OCI-LY3 (cell line): ENCODE measurements at regions not wholly inside any gene's neighbourhood (a gene's known extent, or its start where the extent isn't known, plus 50 kb on each side); places are given as distances from the start of the nearest gene placed in this dataset.

ENCODE experiments used
- H2AFZ ChIP-seq: fragments of 200-600, 300-600 bp; shearing (Covaris generic); 2 replicates; pipeline ENCODE4 v1.6.0; 2014; ENCODE audit warnings: antibody characterized with exemption, low read depth, low read length
- H3K27ac ChIP-seq: fragments of 200-600, 300-600 bp; sonication (generic); 2 replicates; pipeline ENCODE4 v1.5.1; 2014; ENCODE audit warnings: mild to moderate bottlenecking, low read length, moderate library complexity, mixed read lengths
- H3K27me3 ChIP-seq: fragments of 200-600, 300-600 bp; sonication (generic); 2 replicates; pipeline ENCODE4 v1.6.1; 2014; ENCODE audit warnings: low read depth, low read length, mixed read lengths
- H3K36me3 ChIP-seq: fragments of 200-600, 300-600 bp; sonication (generic); replicated peaks from 2 replicates; pipeline ENCODE3; 2014; ENCODE audit warnings: low read depth, low read length, mixed read lengths
- H3K4me1 ChIP-seq: fragments of 300-600, 200-600 bp; sonication (generic); 2 replicates; pipeline ENCODE4 v1.6.1; 2014; ENCODE audit warnings: low read length, mixed read lengths
- H3K4me2 ChIP-seq: fragments of 200-600, 300-600 bp; sonication (generic); 2 replicates; pipeline ENCODE4 v1.6.1; 2014; ENCODE audit warnings: low read length, mixed read lengths
- H3K4me3 ChIP-seq: fragments of 300-600, 200-600 bp; sonication (generic); 2 replicates; pipeline ENCODE4 v1.5.1; 2014; ENCODE audit warnings: antibody characterized with exemption, mild to moderate bottlenecking, low read length, moderate library complexity
- H3K79me2 ChIP-seq: fragments of 300-600, 200-600 bp; shearing (Covaris generic); 2 replicates; pipeline ENCODE4 v1.6.1; 2014; ENCODE audit warnings: mild to moderate bottlenecking, low read length, mixed read lengths
- H3K9ac ChIP-seq: fragments of 300-600, 200-600 bp; shearing (Covaris generic); 2 replicates; pipeline ENCODE4 v1.6.0; 2014; ENCODE audit warnings: mild to moderate bottlenecking, low read length, moderate library complexity
- H3K9me3 ChIP-seq: fragments of 200-600, 300-600 bp; shearing (Covaris generic); 2 replicates; pipeline ENCODE4 v1.6.1; 2014; ENCODE audit warnings: low read length, mixed read lengths; ENCODE audit not compliant: insufficient read depth
- H4K20me1 ChIP-seq: fragments of 200-600, 300-600 bp; sonication (generic); 2 replicates; pipeline ENCODE4 v1.6.1; 2016; ENCODE audit warnings: low read length, mixed read lengths; ENCODE audit not compliant: insufficient read depth
- EZH2phosphoT487 ChIP-seq: fragments of 200-600 bp; shearing (Covaris generic); IDR thresholded peaks from 2 replicates; pipeline ENCODE4 v1.6.1; 2018; ENCODE audit warnings: antibody characterized with exemption, mixed run types, low read depth
- TF ChIP-seq, protein P1 (sequence below): fragments of 200-600, 300-600 bp; sonication (generic); IDR thresholded peaks from 2 replicates; pipeline ENCODE4 v1.5.1; 2014; ENCODE audit warnings: antibody characterized with exemption, low read length, low read depth

DNA sequence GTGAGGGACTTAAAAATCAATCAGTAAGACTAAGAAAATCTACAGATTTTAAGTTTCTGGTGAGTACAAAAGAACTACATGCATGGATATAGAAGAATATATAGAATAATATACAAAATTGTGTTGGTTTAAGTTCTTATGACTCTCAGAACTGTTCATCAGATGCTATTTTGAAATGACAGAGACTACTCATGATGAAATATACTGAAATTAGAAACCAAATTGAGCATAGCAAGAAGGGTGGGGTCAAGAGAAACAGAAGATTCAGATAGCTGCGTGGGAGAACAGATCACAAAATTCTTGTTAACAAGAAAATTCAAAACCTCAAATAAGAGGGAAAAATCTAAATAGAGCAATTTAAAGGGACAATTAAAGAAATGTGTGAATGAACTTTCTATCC is 2125.3 kb upstream of the RAG2 start:
- Histone ChIP-seq H3K4me1 (no peaks in the 10 kb centered on the region), H3K9ac (no peak overlapping the region), H3K36me3 (no peaks in the 10 kb centered on the region), H3K79me2 (no peaks in the 10 kb centered on the region), H3K4me2 (no peak overlapping the region), H3K27ac (no peak overlapping the region), H3K9me3 (no peaks in the 10 kb centered on the region), H2AFZ (no peak overlapping the region), H4K20me1 (no peaks in the 10 kb centered on the region), H3K27me3 (no peaks in the 10 kb centered on the region), H3K4me3 (no peak overlapping the region)
- TF ChIP-seq EZH2phosphoT487, result no peak

DNA sequence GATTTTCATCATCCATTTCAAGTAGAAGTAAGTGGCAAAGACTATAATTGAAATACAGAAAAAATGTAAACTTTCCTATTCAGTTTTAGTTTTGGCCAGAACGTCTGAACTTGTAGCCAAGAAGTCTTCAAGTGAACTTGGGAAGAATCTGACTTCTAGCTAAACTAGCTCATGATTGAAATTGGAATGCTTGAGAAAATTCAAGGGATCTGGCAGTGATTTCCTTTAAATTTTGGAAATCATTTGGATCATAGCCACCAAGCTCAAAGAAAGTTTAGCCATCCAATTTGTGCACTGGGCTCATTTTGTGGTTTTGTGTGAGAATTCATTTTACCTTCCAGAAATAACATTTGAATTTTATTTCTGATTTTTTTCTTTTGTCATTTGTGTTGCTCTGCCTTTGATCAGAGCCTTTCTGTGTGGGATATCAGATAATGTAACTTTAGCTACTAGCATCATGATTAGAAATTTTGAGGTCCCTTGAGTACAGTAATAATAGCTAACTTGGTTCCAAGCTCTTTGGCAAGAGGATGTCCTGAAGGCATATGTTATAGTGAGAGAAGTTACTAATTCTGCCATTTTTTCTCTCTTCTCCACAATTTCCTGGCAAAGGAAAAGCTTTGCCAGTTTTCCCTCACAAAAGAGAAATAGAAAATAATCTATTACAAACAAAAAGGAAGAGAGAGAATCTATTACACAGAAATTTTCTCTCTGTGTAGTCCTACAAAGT is 2123.7 kb upstream of the RAG2 start:
- Histone ChIP-seq H2AFZ (no peak overlapping the region), H3K79me2 (no peaks in the 10 kb centered on the region), H3K4me2 (no peak overlapping the region), H3K9ac (no peak overlapping the region), H4K20me1 (no peaks in the 10 kb centered on the region), H3K27me3 (no peaks in the 10 kb centered on the region), H3K9me3 (no peaks in the 10 kb centered on the region), H3K27ac (no peak overlapping the region), H3K36me3 (no peaks in the 10 kb centered on the region), H3K4me3 (no peak overlapping the region), H3K4me1 (no peaks in the 10 kb centered on the region)
- no peak for TF ChIP-seq EZH2phosphoT487
- TF ChIP-seq, protein P1, sequence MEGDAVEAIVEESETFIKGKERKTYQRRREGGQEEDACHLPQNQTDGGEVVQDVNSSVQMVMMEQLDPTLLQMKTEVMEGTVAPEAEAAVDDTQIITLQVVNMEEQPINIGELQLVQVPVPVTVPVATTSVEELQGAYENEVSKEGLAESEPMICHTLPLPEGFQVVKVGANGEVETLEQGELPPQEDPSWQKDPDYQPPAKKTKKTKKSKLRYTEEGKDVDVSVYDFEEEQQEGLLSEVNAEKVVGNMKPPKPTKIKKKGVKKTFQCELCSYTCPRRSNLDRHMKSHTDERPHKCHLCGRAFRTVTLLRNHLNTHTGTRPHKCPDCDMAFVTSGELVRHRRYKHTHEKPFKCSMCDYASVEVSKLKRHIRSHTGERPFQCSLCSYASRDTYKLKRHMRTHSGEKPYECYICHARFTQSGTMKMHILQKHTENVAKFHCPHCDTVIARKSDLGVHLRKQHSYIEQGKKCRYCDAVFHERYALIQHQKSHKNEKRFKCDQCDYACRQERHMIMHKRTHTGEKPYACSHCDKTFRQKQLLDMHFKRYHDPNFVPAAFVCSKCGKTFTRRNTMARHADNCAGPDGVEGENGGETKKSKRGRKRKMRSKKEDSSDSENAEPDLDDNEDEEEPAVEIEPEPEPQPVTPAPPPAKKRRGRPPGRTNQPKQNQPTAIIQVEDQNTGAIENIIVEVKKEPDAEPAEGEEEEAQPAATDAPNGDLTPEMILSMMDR, result no peak

DNA sequence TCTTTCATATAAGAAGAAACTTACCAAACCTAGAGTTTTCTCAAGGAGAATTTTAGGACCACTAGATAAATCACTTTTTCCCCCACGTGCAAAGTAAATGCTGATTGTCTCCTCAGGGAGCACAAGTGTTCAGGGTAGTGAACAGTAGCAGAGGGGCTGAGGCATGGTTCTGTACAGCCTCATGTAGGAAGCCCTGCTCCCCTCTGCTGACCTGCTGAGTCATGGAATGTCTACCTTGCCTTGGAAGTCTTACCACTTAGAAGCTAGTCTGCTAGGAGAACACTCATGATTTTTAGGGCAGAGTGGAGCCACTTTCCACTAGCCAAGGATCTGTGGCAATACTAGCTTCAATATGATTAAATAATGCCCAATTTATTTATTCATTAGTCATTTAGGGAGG is 2120.6 kb upstream of the RAG2 start:
- no peaks in the 10 kb centered on the region for H3K27me3 ChIP-seq
- no peak for TF ChIP-seq EZH2phosphoT487
- TF ChIP-seq, protein P1, result no peak
- H3K4me3 ChIP-seq, result no peak overlapping the region
- H2AFZ ChIP-seq, result peak overlapping the region; percentile 43
- H3K4me2 ChIP-seq, result no peak overlapping the region
- no peaks in the 10 kb centered on the region for H3K9me3 ChIP-seq
- no peaks in the 10 kb centered on the region for H4K20me1 ChIP-seq
- no peaks in the 10 kb centered on the region for H3K36me3 ChIP-seq
- no peaks in the 10 kb centered on the region for H3K4me1 ChIP-seq
- H3K9ac ChIP-seq, result no peak overlapping the region
- H3K27ac ChIP-seq, result no peak overlapping the region
- no peaks in the 10 kb centered on the region for H3K79me2 ChIP-seq

DNA sequence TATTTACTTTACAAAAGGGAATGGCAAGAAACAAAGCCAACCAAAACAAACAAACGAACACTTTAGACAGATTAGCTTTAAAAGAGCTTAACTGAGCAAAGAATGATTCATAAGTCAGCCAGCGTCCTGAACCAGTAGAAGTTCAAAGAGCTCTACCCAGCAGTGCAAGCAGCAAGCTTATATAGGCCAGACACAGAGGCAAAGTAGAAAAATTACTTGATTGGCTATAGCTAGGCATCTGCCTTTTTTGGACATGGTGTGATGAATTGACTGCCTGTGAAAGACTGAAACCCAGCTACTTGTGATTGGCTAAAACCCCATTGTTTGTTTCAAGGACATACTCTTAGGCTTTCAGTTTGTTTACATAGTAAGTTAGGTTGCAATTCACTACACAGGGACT is 2120.0 kb upstream of the RAG2 start:
- Histone ChIP-seq H3K36me3 (no peaks in the 10 kb centered on the region), H3K79me2 (no peaks in the 10 kb centered on the region), H3K27me3 (no peaks in the 10 kb centered on the region), H3K27ac (no peak overlapping the region), H4K20me1 (no peaks in the 10 kb centered on the region), H3K4me2 (no peak overlapping the region), H3K9me3 (no peaks in the 10 kb centered on the region), H2AFZ (peak overlapping the region; percentile 43; the same call in 1 of the 2 replicates), H3K9ac (no peak overlapping the region), H3K4me3 (no peak overlapping the region), H3K4me1 (no peaks in the 10 kb centered on the region)
- no peak for TF ChIP-seq EZH2phosphoT487
- TF ChIP-seq, protein P1, result no peak
